Stimulated activated CD4-positive, alpha-beta T cell treated with anti-CD3 and anti-CD28 coated beads, Interleukin-1b, Interleukin-23, amount 100 ng/mL, for 48 hours (primary cell): ENCODE measurements at regions not wholly inside any gene's neighbourhood (a gene's known extent, or its start where the extent isn't known, plus 50 kb on each side); places are given as distances from the start of the nearest gene placed in this dataset.

Experiments
- DNase-seq: peaks from one replicate; pipeline ENCODE4 v3.0.0-alpha.2; 2020

DNA sequence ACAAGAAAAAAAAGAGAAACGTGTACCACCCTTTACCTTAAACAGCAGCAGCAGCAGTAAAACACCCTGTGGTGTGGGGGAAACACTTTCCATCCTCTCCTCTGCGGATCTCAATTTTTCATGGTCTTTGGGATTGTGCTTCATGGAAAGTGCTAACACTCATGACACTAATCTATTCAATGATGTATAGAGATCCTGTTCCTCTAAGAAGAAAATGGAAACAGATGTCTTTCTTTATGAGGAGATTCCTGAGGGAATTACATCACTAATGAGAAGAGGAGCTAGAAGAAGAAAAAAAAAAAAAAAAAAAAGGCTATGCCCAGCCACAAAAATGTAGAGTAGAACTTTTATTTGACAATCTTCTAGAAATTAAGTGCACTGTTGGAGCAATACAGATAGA lies 62.9 kb upstream of the NDST3 start:
- no peak for DNase-seq

DNA sequence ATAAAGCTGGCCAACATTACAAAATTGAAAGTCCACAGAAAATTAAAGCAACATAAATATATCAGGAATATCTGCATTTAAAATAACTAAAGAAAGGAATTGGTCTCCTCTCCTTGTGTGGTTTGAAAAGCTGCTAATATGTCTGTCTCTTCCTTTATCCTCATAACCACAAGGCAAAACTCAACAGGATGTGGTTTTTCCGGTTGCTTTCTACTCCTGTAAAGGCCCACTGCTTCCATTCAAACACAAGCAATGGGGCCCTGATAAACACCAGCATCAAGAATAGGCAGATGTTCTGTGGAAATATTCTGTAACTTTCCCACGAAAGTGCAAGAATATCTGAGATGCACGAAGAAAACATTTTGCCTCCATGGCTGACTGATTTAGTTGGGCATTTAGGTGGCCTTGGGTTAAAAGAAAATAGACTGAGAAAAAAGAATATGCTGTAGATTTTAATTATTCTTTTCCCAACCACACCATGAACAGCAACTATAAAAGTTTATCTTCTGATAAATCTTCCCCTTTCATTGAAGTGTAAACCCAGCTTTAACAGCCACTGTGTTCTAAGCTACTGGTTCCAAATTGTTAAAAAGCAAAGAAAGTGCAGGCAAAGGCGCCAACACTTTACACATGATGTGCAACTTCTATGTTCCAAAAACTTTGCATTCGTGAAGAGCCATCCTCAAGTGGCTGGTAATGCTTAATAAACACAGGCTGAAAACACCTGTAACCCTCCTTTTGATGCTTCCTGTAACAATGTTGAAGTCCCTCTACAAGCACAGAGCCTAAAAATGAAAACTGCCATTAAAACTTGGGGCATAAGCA lies 50.5 kb upstream of the NDST3 start:
- no peak for DNase-seq

DNA sequence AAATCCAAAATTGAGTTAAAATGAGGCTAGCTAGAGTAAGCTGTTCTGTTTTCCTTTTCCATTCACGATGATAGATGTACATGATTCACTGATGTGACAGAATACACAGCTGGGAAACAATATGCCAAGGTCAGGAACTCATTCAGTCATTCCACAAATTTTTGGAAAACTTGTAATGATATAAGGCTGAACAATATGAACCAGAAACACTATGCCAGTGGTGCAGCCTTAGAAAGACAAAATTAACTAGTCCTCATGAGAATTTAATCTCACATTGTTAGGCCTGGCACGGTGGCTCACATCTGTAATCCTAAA lies 50.0 kb upstream of the NDST3 start:
- DNase-seq: no peak
